A673 (cell line): ENCODE measurements at regions not wholly inside any gene's neighbourhood (a gene's known extent, or its start where the extent isn't known, plus 50 kb on each side); places are given as distances from the start of the nearest gene placed in this dataset.

ENCODE experiments used
- EZH2 ChIP-seq: fragments of 200-600 bp; sonication (generic); IDR thresholded peaks from 2 replicates; pipeline ENCODE4 v1.6.1; 2017; ENCODE audit warnings: borderline replicate concordance, low read depth, mild to moderate bottlenecking, mixed read lengths, antibody characterized with exemption, low read length; ENCODE audit not compliant: poor library complexity, severe bottlenecking
- TF ChIP-seq, protein P1 (sequence below): fragments of 300-800, 200-600 bp; sonication (generic); conservative IDR thresholded peaks from 2 replicates; pipeline ENCODE4 v1.5.1; 2017; ENCODE audit warnings: low read depth, mild to moderate bottlenecking, antibody characterized with exemption, low read length, moderate library complexity, mixed read lengths

DNA sequence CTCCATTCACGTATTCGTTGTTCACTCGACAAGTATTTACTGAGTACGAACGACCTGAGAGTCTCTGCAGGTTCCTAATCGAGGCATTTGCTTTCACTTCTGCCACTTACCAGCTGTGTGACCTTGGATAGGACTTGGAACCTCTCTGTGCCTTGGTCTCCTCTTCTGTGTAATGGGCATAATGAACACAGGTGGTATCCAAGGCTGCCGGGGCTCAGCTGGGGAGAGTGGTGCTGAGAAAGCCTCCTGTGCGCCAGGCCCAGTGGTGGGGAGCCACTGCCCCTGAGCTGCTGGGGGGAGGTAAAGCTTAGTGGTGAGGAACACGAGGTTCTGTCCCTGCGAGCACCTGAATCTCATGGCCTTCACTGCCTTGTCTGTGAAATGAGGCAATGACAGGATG lies 150.7 kb downstream of the IRF8 start:
- TF ChIP-seq, protein P1, sequence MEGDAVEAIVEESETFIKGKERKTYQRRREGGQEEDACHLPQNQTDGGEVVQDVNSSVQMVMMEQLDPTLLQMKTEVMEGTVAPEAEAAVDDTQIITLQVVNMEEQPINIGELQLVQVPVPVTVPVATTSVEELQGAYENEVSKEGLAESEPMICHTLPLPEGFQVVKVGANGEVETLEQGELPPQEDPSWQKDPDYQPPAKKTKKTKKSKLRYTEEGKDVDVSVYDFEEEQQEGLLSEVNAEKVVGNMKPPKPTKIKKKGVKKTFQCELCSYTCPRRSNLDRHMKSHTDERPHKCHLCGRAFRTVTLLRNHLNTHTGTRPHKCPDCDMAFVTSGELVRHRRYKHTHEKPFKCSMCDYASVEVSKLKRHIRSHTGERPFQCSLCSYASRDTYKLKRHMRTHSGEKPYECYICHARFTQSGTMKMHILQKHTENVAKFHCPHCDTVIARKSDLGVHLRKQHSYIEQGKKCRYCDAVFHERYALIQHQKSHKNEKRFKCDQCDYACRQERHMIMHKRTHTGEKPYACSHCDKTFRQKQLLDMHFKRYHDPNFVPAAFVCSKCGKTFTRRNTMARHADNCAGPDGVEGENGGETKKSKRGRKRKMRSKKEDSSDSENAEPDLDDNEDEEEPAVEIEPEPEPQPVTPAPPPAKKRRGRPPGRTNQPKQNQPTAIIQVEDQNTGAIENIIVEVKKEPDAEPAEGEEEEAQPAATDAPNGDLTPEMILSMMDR = no peak
- no peak for TF ChIP-seq EZH2
